GM12875 (cell line): ENCODE measurements at regions not wholly inside any gene's neighbourhood (a gene's known extent, or its start where the extent isn't known, plus 50 kb on each side); places are given as distances from the start of the nearest gene placed in this dataset.

Source experiments
- H3K4me3 ChIP-seq: one replicate; pipeline ENCODE4 v1.5.1; 2011; ENCODE audit warnings: low read depth, low read length, control low read depth
- CTCF ChIP-seq: IDR thresholded peaks from 2 replicates; pipeline ENCODE4 v1.5.1; 2011; ENCODE audit warnings: low read depth, mild to moderate bottlenecking, control low read depth, inconsistent platforms, low read length, moderate library complexity, borderline replicate concordance; ENCODE audit not compliant: insufficient read depth

GRCh38 chr13:104920091-104920490 lies 1615.4 kb downstream of the EFNB2 start:
- H3K4me3 ChIP-seq: no peak overlapping the region
- no peak for TF ChIP-seq CTCF

- TF ChIP-seq CTCF: no peak
- no peak overlapping the region for H3K4me3 ChIP-seq
Observed at GRCh38 chr13:104900191-104900817, 1635.2 kb downstream of the EFNB2 start.

GRCh38 chr13:104898484-104898883 lies 1637.0 kb downstream of the EFNB2 start:
- no peak overlapping the region for H3K4me3 ChIP-seq
- no peak for TF ChIP-seq CTCF

- no peak overlapping the region for H3K4me3 ChIP-seq
- TF ChIP-seq CTCF: no peak
Observed at GRCh38 chr13:104895521-104895920, 1639.9 kb downstream of the EFNB2 start.

- TF ChIP-seq CTCF: no peak
- H3K4me3 ChIP-seq: no peak overlapping the region
Observed at GRCh38 chr13:104875038-104875754, 1660.3 kb downstream of the EFNB2 start.

- no peak for TF ChIP-seq CTCF
- H3K4me3 ChIP-seq: no peak overlapping the region
Observed at GRCh38 chr13:104872153-104872552, 1663.3 kb downstream of the EFNB2 start.

- no peak for TF ChIP-seq CTCF
Observed at GRCh38 chr13:104871456-104871855, 1664.0 kb downstream of the EFNB2 start.

More at GRCh38 chr13:104871456-104871855, 1664.0 kb downstream of the EFNB2 start:
- no peak overlapping the region for H3K4me3 ChIP-seq
